ENCODE measurements at regions not wholly inside any gene's neighbourhood (a gene's known extent, or its start where the extent isn't known, plus 50 kb on each side); places are given as distances from the start of the nearest gene placed in this dataset.

DNA sequence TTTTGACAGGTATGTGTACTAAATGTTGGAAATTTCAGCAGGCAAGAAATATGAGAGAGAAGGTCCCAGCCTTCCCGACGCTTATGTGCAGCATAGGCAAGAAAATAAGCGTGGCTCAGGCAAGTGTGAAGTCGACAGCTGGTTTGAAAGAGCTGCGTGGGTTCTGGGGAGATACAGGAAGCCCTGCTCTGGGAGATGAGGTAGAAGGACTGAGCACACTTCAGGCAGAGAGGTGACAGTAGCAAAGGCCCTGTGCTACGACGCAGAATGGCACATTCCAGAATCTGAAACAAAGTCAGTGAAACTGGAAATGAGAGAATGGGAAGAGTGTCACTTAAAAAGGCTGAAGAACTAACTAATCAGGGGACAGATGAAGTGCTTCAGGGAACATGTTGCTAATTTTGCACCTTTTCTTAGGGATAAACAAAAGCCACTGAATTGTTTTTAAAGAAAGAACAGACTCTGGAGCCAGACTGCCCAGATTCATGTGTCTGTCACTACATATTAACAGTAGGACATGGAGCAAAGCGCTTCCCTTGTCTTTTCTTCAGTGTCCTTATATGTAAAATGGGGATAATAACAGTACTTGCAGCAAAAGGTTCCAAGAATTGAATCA, 160.1 kb downstream of the SPRY2 start:
- TF ChIP-seq, protein P1, sequence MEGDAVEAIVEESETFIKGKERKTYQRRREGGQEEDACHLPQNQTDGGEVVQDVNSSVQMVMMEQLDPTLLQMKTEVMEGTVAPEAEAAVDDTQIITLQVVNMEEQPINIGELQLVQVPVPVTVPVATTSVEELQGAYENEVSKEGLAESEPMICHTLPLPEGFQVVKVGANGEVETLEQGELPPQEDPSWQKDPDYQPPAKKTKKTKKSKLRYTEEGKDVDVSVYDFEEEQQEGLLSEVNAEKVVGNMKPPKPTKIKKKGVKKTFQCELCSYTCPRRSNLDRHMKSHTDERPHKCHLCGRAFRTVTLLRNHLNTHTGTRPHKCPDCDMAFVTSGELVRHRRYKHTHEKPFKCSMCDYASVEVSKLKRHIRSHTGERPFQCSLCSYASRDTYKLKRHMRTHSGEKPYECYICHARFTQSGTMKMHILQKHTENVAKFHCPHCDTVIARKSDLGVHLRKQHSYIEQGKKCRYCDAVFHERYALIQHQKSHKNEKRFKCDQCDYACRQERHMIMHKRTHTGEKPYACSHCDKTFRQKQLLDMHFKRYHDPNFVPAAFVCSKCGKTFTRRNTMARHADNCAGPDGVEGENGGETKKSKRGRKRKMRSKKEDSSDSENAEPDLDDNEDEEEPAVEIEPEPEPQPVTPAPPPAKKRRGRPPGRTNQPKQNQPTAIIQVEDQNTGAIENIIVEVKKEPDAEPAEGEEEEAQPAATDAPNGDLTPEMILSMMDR (IDR thresholded peaks at IDR 0.05), result no peak
- TF ChIP-seq POLR2A (IDR thresholded peaks at IDR 0.05), result no peak

All from heart left ventricle (tissue), 13 donors.